ENCODE measurements at regions not wholly inside any gene's neighbourhood (a gene's known extent, or its start where the extent isn't known, plus 50 kb on each side); places are given as distances from the start of the nearest gene placed in this dataset.

DNA sequence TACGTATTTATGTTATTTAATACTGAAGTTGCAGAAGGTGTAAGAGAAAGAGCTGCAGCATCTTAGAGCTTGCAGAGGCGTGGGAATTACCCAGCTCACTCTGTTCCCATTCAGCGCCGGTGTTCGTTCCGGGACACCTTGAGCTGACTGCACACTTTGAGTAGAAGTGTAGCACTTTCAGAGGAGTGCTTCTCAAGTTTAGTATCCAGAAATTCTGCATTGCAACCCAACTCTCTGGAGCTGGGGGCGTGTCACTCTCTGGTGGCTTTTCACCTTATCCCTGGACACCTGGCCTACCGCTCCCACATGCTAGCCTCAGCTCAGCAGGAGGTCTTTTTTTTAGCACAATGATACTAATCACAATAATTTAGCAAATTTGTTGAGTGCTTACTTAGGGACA, 66.4 kb upstream of the SHH start:
- Histone ChIP-seq H3K4ac (ENCODE audit: low read depth in 1 of 2, low read length in 2 of 2) (no peak overlapping the region), H2AK5ac (ENCODE audit: low read length, severe bottlenecking) (no peak overlapping the region), H2BK15ac (ENCODE audit: low read depth, poor library complexity, severe bottlenecking) (no peak overlapping the region), H3K9ac (ENCODE audit: low read length) (no peak overlapping the region), H3K27ac (ENCODE audit: low read length, poor library complexity, severe bottlenecking) (no peak overlapping the region), H3K23ac (ENCODE audit: low read length in 2 of 2) (no peak overlapping the region), H3K4me2 (ENCODE audit: low read length, poor library complexity, severe bottlenecking) (no peak overlapping the region), H4K91ac (ENCODE audit: low read length) (no peak overlapping the region), H3K18ac (ENCODE audit: low read depth in 1 of 2, low read length in 2 of 2) (no peak overlapping the region), H3K14ac (ENCODE audit: low read length in 2 of 2) (no peak overlapping the region), H2BK5ac (ENCODE audit: low read depth, low read length, poor library complexity, severe bottlenecking) (no peak overlapping the region), H3K4me3 (ENCODE audit: insufficient read depth in 1 of 2, low read depth in 1 of 2, low read length in 2 of 2) (no peak overlapping the region), H3K79me1 (replicated peaks; ENCODE audit: low read length, poor library complexity, severe bottlenecking) (no peaks in the 10 kb centered on the region), H2BK120ac (ENCODE audit: low read depth, low read length) (no peak overlapping the region), H3K36me3 (ENCODE audit: control insufficient read depth in 1 of 2, insufficient read depth in 2 of 2, low read depth in 1 of 2, low read length in 2 of 2) (no peaks in the 10 kb centered on the region), H3K9me3 (ENCODE audit: control insufficient read depth, low read length) (no peaks in the 10 kb centered on the region), H3K4me1 (ENCODE audit: control insufficient read depth, insufficient read depth, low read depth, low read length) (peaks cover 2% of the 10 kb centered on the region), H4K8ac (ENCODE audit: low read length) (no peak overlapping the region), H2BK12ac (ENCODE audit: low read length in 2 of 2) (no peak overlapping the region), H3K27me3 (ENCODE audit: control insufficient read depth in 1 of 2, insufficient read depth in 1 of 2, low read length in 2 of 2) (no peaks in the 10 kb centered on the region), H2AFZ (ENCODE audit: low read depth, low read length) (no peak overlapping the region)
- 81% methylated on average over 7 of the region's 8 CpGs for WGBS
- no peak for DNase-seq

DNA sequence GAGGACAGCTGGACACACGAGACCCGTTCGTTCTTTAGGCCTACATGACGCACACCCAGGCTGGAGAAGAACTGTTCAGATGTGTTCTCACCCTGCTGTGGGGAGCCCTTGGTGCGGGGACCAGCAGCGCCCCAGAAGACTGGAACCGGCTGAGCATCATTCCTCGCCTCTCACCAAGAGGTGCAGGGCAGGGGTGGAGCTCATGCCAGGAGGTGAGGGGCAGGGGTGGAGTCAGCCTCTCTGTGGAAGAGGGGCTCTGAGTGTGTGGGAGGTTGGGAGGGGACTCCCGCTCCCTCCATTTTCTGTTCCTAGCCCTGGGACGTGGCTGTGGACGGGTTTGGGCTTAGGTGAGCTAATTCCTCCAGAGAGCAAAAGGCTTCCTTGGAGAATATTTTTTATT, 66.0 kb upstream of the SHH start:
- no peak overlapping the region for H3K4me3 ChIP-seq (ENCODE audit: insufficient read depth in 1 of 2, low read depth in 1 of 2, low read length in 2 of 2)
- H4K91ac ChIP-seq (ENCODE audit: low read length) = no peak overlapping the region
- no peak overlapping the region for H3K4me2 ChIP-seq (ENCODE audit: low read length, poor library complexity, severe bottlenecking)
- H3K9ac ChIP-seq (ENCODE audit: low read length) = no peak overlapping the region
- no peak for DNase-seq
- no peak overlapping the region for H3K27ac ChIP-seq (ENCODE audit: low read length, poor library complexity, severe bottlenecking)
- H3K79me1 ChIP-seq (replicated peaks; ENCODE audit: low read length, poor library complexity, severe bottlenecking) = no peaks in the 10 kb centered on the region
- H4K8ac ChIP-seq (ENCODE audit: low read length) = no peak overlapping the region
- H2BK15ac ChIP-seq (ENCODE audit: low read depth, poor library complexity, severe bottlenecking) = no peak overlapping the region
- H3K36me3 ChIP-seq (ENCODE audit: control insufficient read depth in 1 of 2, insufficient read depth in 2 of 2, low read depth in 1 of 2, low read length in 2 of 2) = no peaks in the 10 kb centered on the region
- no peak overlapping the region for H3K18ac ChIP-seq (ENCODE audit: low read depth in 1 of 2, low read length in 2 of 2)
- no peaks in the 10 kb centered on the region for H3K9me3 ChIP-seq (ENCODE audit: control insufficient read depth, low read length)
- H3K4ac ChIP-seq (ENCODE audit: low read depth in 1 of 2, low read length in 2 of 2) = no peak overlapping the region
- no peak overlapping the region for H2BK5ac ChIP-seq (ENCODE audit: low read depth, low read length, poor library complexity, severe bottlenecking)
- no peak overlapping the region for H2AK5ac ChIP-seq (ENCODE audit: low read length, severe bottlenecking)
- H3K23ac ChIP-seq (ENCODE audit: low read length in 2 of 2) = no peak overlapping the region
- H3K14ac ChIP-seq (ENCODE audit: low read length in 2 of 2) = no peak overlapping the region
- no peaks in the 10 kb centered on the region for H3K27me3 ChIP-seq (ENCODE audit: control insufficient read depth in 1 of 2, insufficient read depth in 1 of 2, low read length in 2 of 2)
- H2AFZ ChIP-seq (ENCODE audit: low read depth, low read length) = no peak overlapping the region
- no peaks in the 10 kb centered on the region for H3K4me1 ChIP-seq (ENCODE audit: control insufficient read depth, insufficient read depth, low read depth, low read length)
- no peak overlapping the region for H2BK12ac ChIP-seq (ENCODE audit: low read length in 2 of 2)
- H2BK120ac ChIP-seq (ENCODE audit: low read depth, low read length) = no peak overlapping the region
- 84% methylated on average over 11 of the region's 11 CpGs for WGBS

DNA sequence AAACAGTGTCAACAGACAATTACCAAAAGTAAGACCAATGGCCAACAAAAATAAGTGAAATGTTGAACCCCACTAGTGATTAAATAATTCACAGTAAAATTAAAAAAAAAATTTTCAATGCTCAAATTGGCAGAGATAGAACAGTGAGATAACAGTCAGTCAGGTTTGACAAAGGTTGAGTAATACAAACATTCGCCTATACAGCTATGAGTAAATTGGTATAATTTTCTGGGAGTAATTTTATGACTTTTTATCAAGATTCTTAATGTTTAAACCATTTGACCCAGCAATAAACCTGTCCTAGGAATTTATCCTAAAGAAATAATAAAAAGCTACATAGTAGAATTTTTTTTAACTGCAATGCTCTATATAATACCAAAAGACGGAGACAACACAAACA, 64.9 kb upstream of the SHH start:
- Histone ChIP-seq H3K4ac (ENCODE audit: low read depth in 1 of 2, low read length in 2 of 2) (no peak overlapping the region), H3K14ac (ENCODE audit: low read length in 2 of 2) (no peak overlapping the region), H2BK5ac (ENCODE audit: low read depth, low read length, poor library complexity, severe bottlenecking) (no peak overlapping the region), H4K91ac (ENCODE audit: low read length) (no peak overlapping the region), H3K9me3 (ENCODE audit: control insufficient read depth, low read length) (no peaks in the 10 kb centered on the region), H3K23ac (ENCODE audit: low read length in 2 of 2) (no peak overlapping the region), H4K8ac (ENCODE audit: low read length) (no peak overlapping the region), H2BK12ac (ENCODE audit: low read length in 2 of 2) (no peak overlapping the region), H3K79me1 (replicated peaks; ENCODE audit: low read length, poor library complexity, severe bottlenecking) (no peaks in the 10 kb centered on the region), H3K18ac (ENCODE audit: low read depth in 1 of 2, low read length in 2 of 2) (no peak overlapping the region), H3K4me2 (ENCODE audit: low read length, poor library complexity, severe bottlenecking) (no peak overlapping the region), H3K9ac (ENCODE audit: low read length) (no peak overlapping the region), H3K27me3 (ENCODE audit: control insufficient read depth in 1 of 2, insufficient read depth in 1 of 2, low read length in 2 of 2) (no peaks in the 10 kb centered on the region), H2AK5ac (ENCODE audit: low read length, severe bottlenecking) (no peak overlapping the region), H3K4me3 (ENCODE audit: insufficient read depth in 1 of 2, low read depth in 1 of 2, low read length in 2 of 2) (no peak overlapping the region), H2BK120ac (ENCODE audit: low read depth, low read length) (no peak overlapping the region), H3K4me1 (ENCODE audit: control insufficient read depth, insufficient read depth, low read depth, low read length) (no peaks in the 10 kb centered on the region), H2AFZ (ENCODE audit: low read depth, low read length) (no peak overlapping the region), H3K36me3 (ENCODE audit: control insufficient read depth in 1 of 2, insufficient read depth in 2 of 2, low read depth in 1 of 2, low read length in 2 of 2) (no peaks in the 10 kb centered on the region), H2BK15ac (ENCODE audit: low read depth, poor library complexity, severe bottlenecking) (no peak overlapping the region), H3K27ac (ENCODE audit: low read length, poor library complexity, severe bottlenecking) (no peak overlapping the region)
- DNase-seq = no peak
- 89% methylated on average over 1 of the region's 2 CpGs for WGBS

- 100% methylated on average over 2 of the region's 3 CpGs for WGBS
- Histone ChIP-seq H3K18ac (ENCODE audit: low read depth in 1 of 2, low read length in 2 of 2) (no peak overlapping the region), H3K36me3 (ENCODE audit: control insufficient read depth in 1 of 2, insufficient read depth in 2 of 2, low read depth in 1 of 2, low read length in 2 of 2) (no peaks in the 10 kb centered on the region), H3K9me3 (ENCODE audit: control insufficient read depth, low read length) (no peaks in the 10 kb centered on the region), H4K8ac (ENCODE audit: low read length) (no peak overlapping the region), H3K4ac (ENCODE audit: low read depth in 1 of 2, low read length in 2 of 2) (no peak overlapping the region), H3K79me1 (replicated peaks; ENCODE audit: low read length, poor library complexity, severe bottlenecking) (no peaks in the 10 kb centered on the region), H2BK120ac (ENCODE audit: low read depth, low read length) (no peak overlapping the region), H2BK5ac (ENCODE audit: low read depth, low read length, poor library complexity, severe bottlenecking) (no peak overlapping the region), H2BK15ac (ENCODE audit: low read depth, poor library complexity, severe bottlenecking) (no peak overlapping the region), H4K91ac (ENCODE audit: low read length) (no peak overlapping the region), H2BK12ac (ENCODE audit: low read length in 2 of 2) (no peak overlapping the region), H3K23ac (ENCODE audit: low read length in 2 of 2) (no peak overlapping the region), H3K4me2 (ENCODE audit: low read length, poor library complexity, severe bottlenecking) (no peak overlapping the region), H3K4me1 (ENCODE audit: control insufficient read depth, insufficient read depth, low read depth, low read length) (no peaks in the 10 kb centered on the region), H3K4me3 (ENCODE audit: insufficient read depth in 1 of 2, low read depth in 1 of 2, low read length in 2 of 2) (no peak overlapping the region), H2AK5ac (ENCODE audit: low read length, severe bottlenecking) (no peak overlapping the region), H3K9ac (ENCODE audit: low read length) (no peak overlapping the region), H3K27ac (ENCODE audit: low read length, poor library complexity, severe bottlenecking) (no peak overlapping the region), H3K14ac (ENCODE audit: low read length in 2 of 2) (no peak overlapping the region), H3K27me3 (ENCODE audit: control insufficient read depth in 1 of 2, insufficient read depth in 1 of 2, low read length in 2 of 2) (peaks cover 0 to 2% of the 10 kb centered on the region in 2 experiments), H2AFZ (ENCODE audit: low read depth, low read length) (no peak overlapping the region)
- no peak for DNase-seq
Measured at GRCh38 chr7:155874411-155874810, 62.1 kb upstream of the SHH start.

Measured in mesenchymal stem cell (in vitro differentiated cells and primary cell).